ENCODE measurements at regions not wholly inside any gene's neighbourhood (a gene's known extent, or its start where the extent isn't known, plus 50 kb on each side); places are given as distances from the start of the nearest gene placed in this dataset.

DNA sequence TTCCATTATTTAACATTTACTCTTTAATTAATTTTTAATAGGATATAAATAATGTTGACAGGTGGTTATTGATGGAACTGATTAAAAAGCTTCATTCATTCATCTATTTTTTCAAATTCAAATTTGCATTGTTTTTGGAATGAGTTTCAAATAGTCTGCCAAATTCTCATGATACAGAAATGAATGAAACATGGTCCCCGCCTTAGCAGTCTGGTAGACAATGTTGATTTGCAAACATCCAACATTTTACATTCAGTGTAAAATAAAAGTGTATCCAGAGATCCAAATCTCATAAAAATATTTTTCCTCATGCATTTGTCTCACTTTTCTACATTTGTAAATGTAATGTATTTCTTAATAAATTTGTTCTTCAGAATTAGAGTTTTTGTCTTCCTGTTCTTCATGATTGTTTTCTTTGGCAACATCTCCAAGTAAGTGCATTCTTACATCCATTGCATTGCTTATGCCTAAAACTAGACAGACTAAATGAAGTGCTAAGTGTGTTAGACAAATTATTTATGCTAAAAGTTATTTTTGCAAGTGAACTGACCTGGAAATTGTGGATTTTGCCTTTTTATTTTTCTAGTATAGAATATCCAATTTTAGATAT is 142.3 kb downstream of the PCDH18 start:
- H3K27ac ChIP-seq = no peak overlapping the region
- no peaks in the 10 kb centered on the region for H3K9me3 ChIP-seq
- TF ChIP-seq POLR2A (IDR thresholded peaks at IDR 0.05) = no peak
- H3K27me3 ChIP-seq = no peaks in the 10 kb centered on the region
- no peaks in the 10 kb centered on the region for H3K4me1 ChIP-seq
- ATAC-seq (ENCODE audit: low FRiP score in 2 of 2) = no peak
- no peak overlapping the region for H3K4me3 ChIP-seq
- H3K36me3 ChIP-seq = no peaks in the 10 kb centered on the region
- DNase-seq = no peak
- WGBS, 2 donors = 94% methylated on average over 1 of the region's 1 CpG

DNA sequence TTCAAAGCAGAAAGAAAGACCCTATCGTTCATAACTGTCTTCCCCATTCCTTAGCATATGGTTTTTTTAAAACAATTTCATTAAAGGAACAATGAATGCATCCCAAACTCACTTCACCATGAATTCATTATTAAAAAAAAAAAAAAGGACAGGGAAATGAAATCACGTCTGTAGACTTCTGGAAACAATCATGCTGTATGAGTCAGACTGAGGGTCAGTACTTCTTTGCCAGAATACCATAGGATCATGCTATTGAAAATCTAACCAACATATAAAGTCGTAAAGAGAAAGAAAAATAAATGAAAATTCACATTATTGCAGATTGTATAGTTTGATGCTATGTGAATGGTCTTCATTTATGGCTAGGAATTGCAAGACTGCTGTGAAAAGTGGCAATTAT is 144.4 kb downstream of the PCDH18 start:
- TF ChIP-seq, protein P1, sequence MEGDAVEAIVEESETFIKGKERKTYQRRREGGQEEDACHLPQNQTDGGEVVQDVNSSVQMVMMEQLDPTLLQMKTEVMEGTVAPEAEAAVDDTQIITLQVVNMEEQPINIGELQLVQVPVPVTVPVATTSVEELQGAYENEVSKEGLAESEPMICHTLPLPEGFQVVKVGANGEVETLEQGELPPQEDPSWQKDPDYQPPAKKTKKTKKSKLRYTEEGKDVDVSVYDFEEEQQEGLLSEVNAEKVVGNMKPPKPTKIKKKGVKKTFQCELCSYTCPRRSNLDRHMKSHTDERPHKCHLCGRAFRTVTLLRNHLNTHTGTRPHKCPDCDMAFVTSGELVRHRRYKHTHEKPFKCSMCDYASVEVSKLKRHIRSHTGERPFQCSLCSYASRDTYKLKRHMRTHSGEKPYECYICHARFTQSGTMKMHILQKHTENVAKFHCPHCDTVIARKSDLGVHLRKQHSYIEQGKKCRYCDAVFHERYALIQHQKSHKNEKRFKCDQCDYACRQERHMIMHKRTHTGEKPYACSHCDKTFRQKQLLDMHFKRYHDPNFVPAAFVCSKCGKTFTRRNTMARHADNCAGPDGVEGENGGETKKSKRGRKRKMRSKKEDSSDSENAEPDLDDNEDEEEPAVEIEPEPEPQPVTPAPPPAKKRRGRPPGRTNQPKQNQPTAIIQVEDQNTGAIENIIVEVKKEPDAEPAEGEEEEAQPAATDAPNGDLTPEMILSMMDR (IDR thresholded peaks at IDR 0.05) = no peak
- no peak for TF ChIP-seq EP300 (IDR thresholded peaks at IDR 0.05)
- no peak for TF ChIP-seq POLR2A (IDR thresholded peaks at IDR 0.05)
- TF ChIP-seq POLR2AphosphoS5 (IDR thresholded peaks at IDR 0.05) = no peak
- DNase-seq (no peak), ATAC-seq (ENCODE audit: low FRiP score in 2 of 2) (peak in 1 of 2 donors; percentile 55)
- Histone ChIP-seq H3K4me1 (no peaks in the 10 kb centered on the region), H3K9me3 (no peaks in the 10 kb centered on the region), H3K27ac (no peak overlapping the region), H3K36me3 (no peaks in the 10 kb centered on the region), H3K27me3 (no peaks in the 10 kb centered on the region), H3K4me3 (no peak overlapping the region)
- WGBS, 2 donors = 69 to 71% methylated on average over 3 of the region's 3 CpGs

DNA sequence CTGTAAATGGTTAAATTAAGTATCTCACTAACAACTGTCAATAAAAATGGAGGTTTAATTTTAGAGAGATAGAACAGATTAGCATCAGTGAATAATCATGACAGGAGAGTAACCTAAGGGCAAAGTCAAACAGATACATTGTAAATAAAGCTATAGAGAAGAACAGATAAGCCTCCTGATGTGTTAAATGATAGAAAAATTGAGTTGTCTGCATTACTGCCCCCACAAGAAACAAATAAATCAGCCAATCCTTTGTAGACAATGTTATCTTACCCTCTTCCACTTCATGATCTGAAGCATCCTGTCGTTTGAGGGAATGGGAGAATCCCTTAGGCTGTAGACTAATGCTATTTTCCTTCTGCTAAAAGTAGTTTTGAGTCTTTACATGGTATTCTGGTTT is 147.8 kb downstream of the PCDH18 start:
- DNase-seq (no peak), ATAC-seq (ENCODE audit: low FRiP score in 2 of 2) (no peak)
- no peaks in the 10 kb centered on the region for H3K9me3 ChIP-seq
- no peaks in the 10 kb centered on the region for H3K27me3 ChIP-seq
- TF ChIP-seq EP300 (IDR thresholded peaks at IDR 0.05) (no peak), POLR2A (IDR thresholded peaks at IDR 0.05) (no peak), POLR2AphosphoS5 (IDR thresholded peaks at IDR 0.05) (no peak)
- TF ChIP-seq, protein P1 (IDR thresholded peaks at IDR 0.05) = no peak
- H3K4me3 ChIP-seq = no peak overlapping the region
- no peaks in the 10 kb centered on the region for H3K36me3 ChIP-seq
- WGBS, 2 donors = 41% methylated on average over 1 of the region's 1 CpG
- no peaks in the 10 kb centered on the region for H3K4me1 ChIP-seq
- H3K27ac ChIP-seq = no peak overlapping the region

DNA sequence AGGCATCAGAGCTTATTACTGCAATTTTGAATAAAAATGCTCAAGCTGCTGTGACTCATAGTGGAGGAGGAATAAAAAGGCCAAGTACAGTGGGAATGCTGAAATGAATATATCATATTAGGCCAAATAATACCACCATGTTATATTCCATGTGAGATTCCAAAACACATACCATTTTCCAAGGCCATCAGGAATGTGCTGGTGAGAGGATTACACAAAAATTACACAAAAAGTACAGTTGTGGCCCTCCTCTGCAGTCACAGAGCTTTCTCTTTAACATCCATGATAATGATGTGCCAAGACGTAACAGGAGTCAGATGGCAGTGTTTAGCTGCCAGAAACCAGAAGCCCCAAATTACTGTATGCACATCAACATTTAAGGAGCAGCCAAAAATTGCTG is 153.5 kb downstream of the PCDH18 start:
- TF ChIP-seq EP300 (IDR thresholded peaks at IDR 0.05) = no peak
- TF ChIP-seq, protein P1 (IDR thresholded peaks at IDR 0.05) = no peak
- no peak for TF ChIP-seq POLR2AphosphoS5 (IDR thresholded peaks at IDR 0.05)
- no peak for TF ChIP-seq POLR2A (IDR thresholded peaks at IDR 0.05)
- H3K27ac ChIP-seq = no peak overlapping the region
- H3K9me3 ChIP-seq = no peaks in the 10 kb centered on the region
- WGBS, 2 donors = 90 to 91% methylated on average over 1 of the region's 1 CpG
- ATAC-seq (ENCODE audit: low FRiP score in 2 of 2) (no peak), DNase-seq (no peak)
- no peaks in the 10 kb centered on the region for H3K36me3 ChIP-seq
- no peaks in the 10 kb centered on the region for H3K4me1 ChIP-seq
- no peak overlapping the region for H3K4me3 ChIP-seq
- H3K27me3 ChIP-seq = no peaks in the 10 kb centered on the region

DNA sequence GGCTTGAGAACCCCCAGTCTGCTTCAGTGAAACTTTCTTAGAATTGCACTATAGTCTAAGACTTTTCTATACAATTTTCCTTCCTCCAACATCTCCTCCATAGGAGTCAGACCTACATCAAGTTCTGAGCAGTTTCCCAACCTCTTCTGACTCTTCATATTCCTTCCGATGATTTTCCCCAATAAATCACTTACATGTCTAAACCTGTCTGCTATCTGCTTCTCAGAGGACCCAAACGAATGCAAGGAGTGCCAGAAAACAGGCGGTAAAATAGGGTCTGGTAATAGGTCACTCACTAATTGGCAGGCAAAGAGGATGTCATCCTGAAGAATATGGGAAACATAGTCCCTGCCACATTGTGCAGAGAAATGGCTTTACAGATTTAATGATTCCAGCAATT is 153.9 kb downstream of the PCDH18 start:
- Histone ChIP-seq H3K4me1 (no peaks in the 10 kb centered on the region), H3K9me3 (no peaks in the 10 kb centered on the region), H3K27ac (no peak overlapping the region), H3K36me3 (no peaks in the 10 kb centered on the region), H3K4me3 (no peak overlapping the region), H3K27me3 (no peaks in the 10 kb centered on the region)
- 79 to 87% methylated on average over 3 of the region's 3 CpGs for WGBS, 2 donors
- TF ChIP-seq, protein P1 (IDR thresholded peaks at IDR 0.05) = no peak
- no peak for TF ChIP-seq POLR2AphosphoS5 (IDR thresholded peaks at IDR 0.05)
- no peak for TF ChIP-seq POLR2A (IDR thresholded peaks at IDR 0.05)
- no peak for TF ChIP-seq EP300 (IDR thresholded peaks at IDR 0.05)
- DNase-seq (no peak), ATAC-seq (ENCODE audit: low FRiP score in 2 of 2) (no peak)
